ENCODE measurements at regions not wholly inside any gene's neighbourhood (a gene's known extent, or its start where the extent isn't known, plus 50 kb on each side); places are given as distances from the start of the nearest gene placed in this dataset.

- Histone ChIP-seq H3K4me3 (ENCODE audit: low read depth in 1 of 5, low read length in 5 of 5) (no peak overlapping the region), H3K9me3 (ENCODE audit: control insufficient read depth in 5 of 5, low read length in 5 of 5) (no peaks in the 10 kb centered on the region), H3K27ac (ENCODE audit: low read depth, low read length) (no peak overlapping the region)
These were observed 553.8 kb downstream of the EPHA4 start for GRCh38 chr2:221018262-221018661.

DNA sequence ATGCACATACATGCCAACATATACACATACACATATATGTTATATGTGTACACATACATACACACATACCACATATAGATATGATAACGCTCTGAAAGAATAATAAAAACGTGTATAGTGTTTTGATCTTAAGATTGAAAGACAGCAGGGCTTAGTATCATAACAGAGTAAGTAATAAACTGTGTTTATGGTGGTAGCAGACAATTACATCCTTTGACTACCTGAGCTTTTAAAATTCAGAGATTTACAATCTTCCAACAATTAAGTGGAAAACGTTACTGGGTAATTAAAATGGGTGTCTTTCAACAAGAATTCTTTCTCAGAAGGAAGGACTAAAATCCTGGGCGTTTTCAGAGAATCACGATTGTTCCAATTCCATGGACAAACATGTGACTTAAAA is 552.4 kb downstream of the EPHA4 start:
- H3K4me3 ChIP-seq (ENCODE audit: low read depth in 1 of 5, low read length in 5 of 5), result no peak overlapping the region
- H3K9ac ChIP-seq (ENCODE audit: low read length in 5 of 5), result no peak overlapping the region
- no peaks in the 10 kb centered on the region for H3K9me3 ChIP-seq (ENCODE audit: control insufficient read depth in 5 of 5, low read length in 5 of 5)
- no peaks in the 10 kb centered on the region for H3K36me3 ChIP-seq (ENCODE audit: control insufficient read depth in 5 of 5, insufficient read depth in 5 of 5, low read length in 5 of 5)
- H3K27ac ChIP-seq (ENCODE audit: low read depth, low read length), result no peak overlapping the region
- H3K27me3 ChIP-seq (ENCODE audit: control insufficient read depth in 5 of 5, insufficient read depth in 4 of 5, low read length in 5 of 5), result no peaks in the 10 kb centered on the region
- H3K4me1 ChIP-seq (ENCODE audit: control insufficient read depth in 5 of 5, insufficient read depth in 5 of 5, low read length in 5 of 5), result no peaks in the 10 kb centered on the region

More at GRCh38 chr2:221018262-221018661, 553.8 kb downstream of the EPHA4 start:
- H3K36me3 ChIP-seq (ENCODE audit: control insufficient read depth in 5 of 5, insufficient read depth in 5 of 5, low read length in 5 of 5), result no peaks in the 10 kb centered on the region
- no peak overlapping the region for H3K9ac ChIP-seq (ENCODE audit: low read length in 5 of 5)
- no peaks in the 10 kb centered on the region for H3K4me1 ChIP-seq (ENCODE audit: control insufficient read depth in 5 of 5, insufficient read depth in 5 of 5, low read length in 5 of 5)
- H3K27me3 ChIP-seq (ENCODE audit: control insufficient read depth in 5 of 5, insufficient read depth in 4 of 5, low read length in 5 of 5), result no peaks in the 10 kb centered on the region

GRCh38 chr2:221022554-221022953 is 549.5 kb downstream of the EPHA4 start:
- Histone ChIP-seq H3K4me1 (ENCODE audit: control insufficient read depth in 5 of 5, insufficient read depth in 5 of 5, low read length in 5 of 5) (no peaks in the 10 kb centered on the region), H3K4me3 (ENCODE audit: low read depth in 1 of 5, low read length in 5 of 5) (no peak overlapping the region), H3K27me3 (ENCODE audit: control insufficient read depth in 5 of 5, insufficient read depth in 4 of 5, low read length in 5 of 5) (no peaks in the 10 kb centered on the region), H3K9ac (ENCODE audit: low read length in 5 of 5) (no peak overlapping the region), H3K27ac (ENCODE audit: low read depth, low read length) (no peak overlapping the region), H3K36me3 (ENCODE audit: control insufficient read depth in 5 of 5, insufficient read depth in 5 of 5, low read length in 5 of 5) (no peaks in the 10 kb centered on the region), H3K9me3 (ENCODE audit: control insufficient read depth in 5 of 5, low read length in 5 of 5) (no peaks in the 10 kb centered on the region)

- Histone ChIP-seq H3K4me3 (ENCODE audit: low read depth in 1 of 5, low read length in 5 of 5) (no peak overlapping the region), H3K9me3 (ENCODE audit: control insufficient read depth in 5 of 5, low read length in 5 of 5) (no peaks in the 10 kb centered on the region), H3K27me3 (ENCODE audit: control insufficient read depth in 5 of 5, insufficient read depth in 4 of 5, low read length in 5 of 5) (no peaks in the 10 kb centered on the region), H3K27ac (ENCODE audit: low read depth, low read length) (no peak overlapping the region), H3K4me1 (ENCODE audit: control insufficient read depth in 5 of 5, insufficient read depth in 5 of 5, low read length in 5 of 5) (no peaks in the 10 kb centered on the region), H3K9ac (ENCODE audit: low read length in 5 of 5) (no peak overlapping the region), H3K36me3 (ENCODE audit: control insufficient read depth in 5 of 5, insufficient read depth in 5 of 5, low read length in 5 of 5) (no peaks in the 10 kb centered on the region)
These were observed 546.7 kb downstream of the EPHA4 start for GRCh38 chr2:221025398-221025797.

GRCh38 chr2:221034026-221034701 is 537.9 kb downstream of the EPHA4 start:
- Histone ChIP-seq H3K9ac (ENCODE audit: low read length in 5 of 5) (no peak overlapping the region), H3K36me3 (ENCODE audit: control insufficient read depth in 5 of 5, insufficient read depth in 5 of 5, low read length in 5 of 5) (no peaks in the 10 kb centered on the region), H3K9me3 (ENCODE audit: control insufficient read depth in 5 of 5, low read length in 5 of 5) (no peaks in the 10 kb centered on the region), H3K27ac (ENCODE audit: low read depth, low read length) (no peak overlapping the region), H3K4me1 (ENCODE audit: control insufficient read depth in 5 of 5, insufficient read depth in 5 of 5, low read length in 5 of 5) (no peaks in the 10 kb centered on the region), H3K4me3 (ENCODE audit: low read depth in 1 of 5, low read length in 5 of 5) (no peak overlapping the region), H3K27me3 (ENCODE audit: control insufficient read depth in 5 of 5, insufficient read depth in 4 of 5, low read length in 5 of 5) (no peaks in the 10 kb centered on the region)

DNA sequence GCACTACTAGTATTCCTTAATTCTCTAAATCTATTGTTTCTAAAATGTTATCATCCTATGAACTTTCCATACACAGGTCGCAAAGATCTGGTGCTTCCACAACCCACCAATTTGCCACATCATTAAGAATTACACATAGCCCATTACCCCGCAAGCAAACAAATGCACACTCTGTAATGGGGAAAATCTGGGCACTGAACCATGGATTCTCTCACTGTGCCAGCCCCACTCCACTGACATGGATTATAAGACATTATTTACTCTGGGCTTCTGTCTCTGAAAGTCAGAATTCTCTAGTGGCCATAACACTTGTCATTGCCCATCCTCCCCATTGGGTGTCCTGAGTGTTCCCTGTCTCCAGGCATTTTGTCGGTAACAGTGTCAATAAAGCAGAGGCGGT is 537.1 kb downstream of the EPHA4 start:
- Histone ChIP-seq H3K4me1 (ENCODE audit: control insufficient read depth in 5 of 5, insufficient read depth in 5 of 5, low read length in 5 of 5) (no peaks in the 10 kb centered on the region), H3K36me3 (ENCODE audit: control insufficient read depth in 5 of 5, insufficient read depth in 5 of 5, low read length in 5 of 5) (no peaks in the 10 kb centered on the region), H3K27me3 (ENCODE audit: control insufficient read depth in 5 of 5, insufficient read depth in 4 of 5, low read length in 5 of 5) (no peaks in the 10 kb centered on the region), H3K27ac (ENCODE audit: low read depth, low read length) (no peak overlapping the region), H3K9ac (ENCODE audit: low read length in 5 of 5) (no peak overlapping the region), H3K4me3 (ENCODE audit: low read depth in 1 of 5, low read length in 5 of 5) (no peak overlapping the region), H3K9me3 (ENCODE audit: control insufficient read depth in 5 of 5, low read length in 5 of 5) (no peaks in the 10 kb centered on the region)

DNA sequence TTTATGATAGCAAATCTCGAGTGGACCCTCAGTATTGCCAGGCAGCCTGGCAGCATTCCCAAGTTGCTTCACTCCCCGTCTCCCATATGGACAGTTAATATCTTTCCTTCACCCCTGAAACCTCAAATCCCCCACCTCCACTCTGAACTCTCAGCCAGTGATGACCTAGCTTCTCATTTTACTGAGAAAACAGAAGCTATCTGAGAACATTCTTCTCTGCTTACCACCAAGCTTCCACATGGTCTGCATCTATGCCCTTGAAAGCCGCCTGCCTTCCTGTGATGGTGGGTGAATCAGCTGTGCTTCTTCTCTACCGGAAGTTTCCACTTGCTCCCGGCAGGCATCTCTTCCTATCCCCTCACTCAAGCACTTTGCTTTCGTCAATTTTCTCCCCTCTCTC is 529.2 kb downstream of the EPHA4 start:
- Histone ChIP-seq H3K36me3 (ENCODE audit: control insufficient read depth in 5 of 5, insufficient read depth in 5 of 5, low read length in 5 of 5) (no peaks in the 10 kb centered on the region), H3K4me3 (ENCODE audit: low read depth in 1 of 5, low read length in 5 of 5) (no peak overlapping the region), H3K27ac (ENCODE audit: low read depth, low read length) (no peak overlapping the region)

GRCh38 chr2:221044781-221045180 is 527.3 kb downstream of the EPHA4 start:
- no peaks in the 10 kb centered on the region for H3K4me1 ChIP-seq (ENCODE audit: control insufficient read depth in 5 of 5, insufficient read depth in 5 of 5, low read length in 5 of 5)
- H3K9ac ChIP-seq (ENCODE audit: low read length in 5 of 5), result no peak overlapping the region
- no peaks in the 10 kb centered on the region for H3K36me3 ChIP-seq (ENCODE audit: control insufficient read depth in 5 of 5, insufficient read depth in 5 of 5, low read length in 5 of 5)
- H3K27ac ChIP-seq (ENCODE audit: low read depth, low read length), result no peak overlapping the region
- no peaks in the 10 kb centered on the region for H3K9me3 ChIP-seq (ENCODE audit: control insufficient read depth in 5 of 5, low read length in 5 of 5)
- no peak overlapping the region for H3K4me3 ChIP-seq (ENCODE audit: low read depth in 1 of 5, low read length in 5 of 5)
- H3K27me3 ChIP-seq (ENCODE audit: control insufficient read depth in 5 of 5, insufficient read depth in 4 of 5, low read length in 5 of 5), result no peaks in the 10 kb centered on the region

More for the DNA sequence above, 529.2 kb downstream of the EPHA4 start:
- Histone ChIP-seq H3K4me1 (ENCODE audit: control insufficient read depth in 5 of 5, insufficient read depth in 5 of 5, low read length in 5 of 5) (no peaks in the 10 kb centered on the region), H3K9ac (ENCODE audit: low read length in 5 of 5) (no peak overlapping the region), H3K9me3 (ENCODE audit: control insufficient read depth in 5 of 5, low read length in 5 of 5) (no peaks in the 10 kb centered on the region), H3K27me3 (ENCODE audit: control insufficient read depth in 5 of 5, insufficient read depth in 4 of 5, low read length in 5 of 5) (no peaks in the 10 kb centered on the region)

DNA sequence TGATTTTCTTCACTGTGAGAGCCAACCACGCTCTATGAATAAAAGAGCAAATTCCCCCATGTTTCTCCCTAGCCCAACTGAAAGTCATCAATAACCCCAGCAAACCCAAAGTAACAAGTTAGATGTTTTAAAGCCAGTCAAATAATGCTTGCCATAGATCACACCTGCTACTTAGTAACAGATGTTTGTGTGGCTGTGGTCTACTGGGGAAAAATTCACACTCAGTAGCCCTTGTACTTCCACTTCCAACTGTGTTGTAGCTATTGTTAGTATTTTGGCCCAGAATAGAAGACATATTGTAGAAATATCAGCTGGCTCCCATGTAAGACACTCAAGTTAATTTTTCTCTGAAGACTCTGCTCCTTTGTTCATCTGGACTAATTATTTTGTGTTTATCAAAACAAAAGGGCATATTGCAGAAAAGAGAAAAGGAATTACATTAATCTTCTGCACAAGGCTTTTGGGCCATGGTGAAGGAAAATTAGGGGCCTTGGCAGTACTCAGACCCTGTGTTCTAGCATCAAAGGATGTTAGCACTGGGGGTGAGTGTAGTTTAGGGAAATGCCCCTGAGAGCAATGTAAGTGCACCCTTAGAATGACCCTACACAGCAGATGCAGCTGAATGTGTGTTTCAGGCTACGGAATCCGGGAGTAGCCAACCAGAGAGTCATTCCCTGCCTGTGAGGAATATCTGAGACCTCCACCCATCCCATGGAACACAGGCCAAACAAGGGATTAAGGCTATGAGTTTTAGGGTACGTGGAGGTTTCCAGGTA is 521.9 kb downstream of the EPHA4 start:
- Histone ChIP-seq H3K4me3 (ENCODE audit: low read depth in 1 of 5, low read length in 5 of 5) (no peak overlapping the region), H3K27me3 (ENCODE audit: control insufficient read depth in 5 of 5, insufficient read depth in 4 of 5, low read length in 5 of 5) (no peaks in the 10 kb centered on the region), H3K4me1 (ENCODE audit: control insufficient read depth in 5 of 5, insufficient read depth in 5 of 5, low read length in 5 of 5) (no peaks in the 10 kb centered on the region), H3K27ac (ENCODE audit: low read depth, low read length) (no peak overlapping the region), H3K36me3 (ENCODE audit: control insufficient read depth in 5 of 5, insufficient read depth in 5 of 5, low read length in 5 of 5) (no peaks in the 10 kb centered on the region), H3K9ac (ENCODE audit: low read length in 5 of 5) (no peak overlapping the region), H3K9me3 (ENCODE audit: control insufficient read depth in 5 of 5, low read length in 5 of 5) (no peaks in the 10 kb centered on the region)

- H3K9ac ChIP-seq (ENCODE audit: low read length in 5 of 5), result no peak overlapping the region
- H3K9me3 ChIP-seq (ENCODE audit: control insufficient read depth in 5 of 5, low read length in 5 of 5), result no peaks in the 10 kb centered on the region
- no peak overlapping the region for H3K27ac ChIP-seq (ENCODE audit: low read depth, low read length)
- no peak overlapping the region for H3K4me3 ChIP-seq (ENCODE audit: low read depth in 1 of 5, low read length in 5 of 5)
- no peaks in the 10 kb centered on the region for H3K4me1 ChIP-seq (ENCODE audit: control insufficient read depth in 5 of 5, insufficient read depth in 5 of 5, low read length in 5 of 5)
- H3K36me3 ChIP-seq (ENCODE audit: control insufficient read depth in 5 of 5, insufficient read depth in 5 of 5, low read length in 5 of 5), result no peaks in the 10 kb centered on the region
- no peaks in the 10 kb centered on the region for H3K27me3 ChIP-seq (ENCODE audit: control insufficient read depth in 5 of 5, insufficient read depth in 4 of 5, low read length in 5 of 5)
These were observed 520.9 kb downstream of the EPHA4 start for GRCh38 chr2:221051162-221051561.

All from subcutaneous abdominal adipose tissue (tissue), 5 donors.